Peyer's patch (tissue), 4 donors: ENCODE measurements at regions not wholly inside any gene's neighbourhood (a gene's known extent, or its start where the extent isn't known, plus 50 kb on each side); places are given as distances from the start of the nearest gene placed in this dataset.

ENCODE experiments used
- POLR2A ChIP-seq, 2 donors: fragments of 450-650 bp; IDR thresholded peaks; one replicate each; pipeline ENCODE4 v1.5.1; 2017; ENCODE audit warnings: antibody characterized with exemption in 2 of 2, mild to moderate bottlenecking in 2 of 2, moderate library complexity in 2 of 2
- TF ChIP-seq, protein P1 (sequence below), 6 experiments: fragments of 450-650 bp in 4 of 6; fragments of 200-600 bp in 2 of 6; sonication (generic) in 1 of 6; IDR thresholded peaks; one replicate each; pipeline ENCODE4 v1.5.1; 2017 to 2019; ENCODE audit warnings: antibody characterized with exemption in 6 of 6, mild to moderate bottlenecking in 3 of 6, moderate library complexity in 1 of 6

DNA sequence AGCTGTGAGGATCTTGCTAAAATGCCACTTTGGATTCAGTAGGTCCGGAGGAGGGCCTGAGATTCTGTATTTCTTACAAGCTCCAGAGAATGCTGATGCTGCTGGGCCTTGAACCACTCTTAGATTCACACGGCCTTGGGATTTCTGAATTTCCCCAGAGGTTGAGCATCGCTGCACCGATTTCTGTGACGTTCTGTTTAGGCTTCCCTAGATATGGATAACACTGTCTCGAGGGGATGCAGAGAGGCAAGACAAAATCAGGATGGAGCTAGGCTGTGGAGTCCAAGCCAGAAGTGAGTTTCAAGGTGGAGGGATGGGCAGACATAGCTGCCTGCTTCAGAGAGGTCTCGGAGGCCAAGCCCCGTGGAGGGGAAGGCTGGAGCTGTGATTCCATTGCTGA lies 415.9 kb upstream of the PROX1 start:
- TF ChIP-seq, protein P1, sequence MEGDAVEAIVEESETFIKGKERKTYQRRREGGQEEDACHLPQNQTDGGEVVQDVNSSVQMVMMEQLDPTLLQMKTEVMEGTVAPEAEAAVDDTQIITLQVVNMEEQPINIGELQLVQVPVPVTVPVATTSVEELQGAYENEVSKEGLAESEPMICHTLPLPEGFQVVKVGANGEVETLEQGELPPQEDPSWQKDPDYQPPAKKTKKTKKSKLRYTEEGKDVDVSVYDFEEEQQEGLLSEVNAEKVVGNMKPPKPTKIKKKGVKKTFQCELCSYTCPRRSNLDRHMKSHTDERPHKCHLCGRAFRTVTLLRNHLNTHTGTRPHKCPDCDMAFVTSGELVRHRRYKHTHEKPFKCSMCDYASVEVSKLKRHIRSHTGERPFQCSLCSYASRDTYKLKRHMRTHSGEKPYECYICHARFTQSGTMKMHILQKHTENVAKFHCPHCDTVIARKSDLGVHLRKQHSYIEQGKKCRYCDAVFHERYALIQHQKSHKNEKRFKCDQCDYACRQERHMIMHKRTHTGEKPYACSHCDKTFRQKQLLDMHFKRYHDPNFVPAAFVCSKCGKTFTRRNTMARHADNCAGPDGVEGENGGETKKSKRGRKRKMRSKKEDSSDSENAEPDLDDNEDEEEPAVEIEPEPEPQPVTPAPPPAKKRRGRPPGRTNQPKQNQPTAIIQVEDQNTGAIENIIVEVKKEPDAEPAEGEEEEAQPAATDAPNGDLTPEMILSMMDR (IDR thresholded peaks at IDR 0.05), result no peak
- no peak for TF ChIP-seq POLR2A (IDR thresholded peaks at IDR 0.05)
